HEK293 (cell line): ENCODE measurements at regions not wholly inside any gene's neighbourhood (a gene's known extent, or its start where the extent isn't known, plus 50 kb on each side); places are given as distances from the start of the nearest gene placed in this dataset.
A peak's percentile ranks its signal among the peaks of the same experiment; 100 is the strongest.

ENCODE experiments used
- CTCF ChIA-PET: fragments of 350-600 bp; formaldehyde crosslinking; extraction: SDS; loops from one replicate; lab custom pipeline; 2021; ENCODE audit warnings: antibody characterized with exemption; lab: Yijun Ruan, JAX
- POLR2A ChIA-PET: fragments of 300-600 bp; formaldehyde crosslinking; extraction: SDS; loops from one replicate; lab custom pipeline; 2020; ENCODE audit warnings: antibody characterized with exemption, inconsistent platforms; lab: Yijun Ruan, JAX
- H3K27ac ChIP-seq: fragments of 200-500 bp; sonication (Bioruptor generic); 2 replicates; pipeline ENCODE4 v1.5.1; 2014; ENCODE audit warnings: low read depth, low read length, control low read depth, inconsistent platforms; ENCODE audit errors: extremely low read depth
- H3K36me3 ChIP-seq, 2 experiments: fragments of 200-500 bp in 1 of 2; sonication (Bioruptor generic) in 1 of 2; 1 replicate in 1 of 2; 2 replicates in 1 of 2; pipeline ENCODE4 v1.5.1; 2014 to 2017; ENCODE audit warnings: inconsistent platforms in 2 of 2, low read length in 2 of 2; ENCODE audit not compliant: control insufficient read depth in 2 of 2, insufficient read depth in 1 of 2
- H3K4me1 ChIP-seq: fragments of 200-500 bp; sonication (Bioruptor generic); 2 replicates; pipeline ENCODE4 v1.5.1; 2014; ENCODE audit warnings: mild to moderate bottlenecking, low read length, inconsistent platforms; ENCODE audit not compliant: control insufficient read depth, insufficient read depth
- H3K4me3 ChIP-seq: 2 replicates; pipeline ENCODE4 v1.5.1; 2011; ENCODE audit warnings: low read depth, mild to moderate bottlenecking, control low read depth, low read length, moderate library complexity
- H3K9me3 ChIP-seq: fragments of 200-500 bp; sonication (Bioruptor generic); 2 replicates; pipeline ENCODE4 v1.5.1; 2014; ENCODE audit warnings: low read depth, low read length, inconsistent platforms; ENCODE audit not compliant: control insufficient read depth, insufficient read depth
- EGR2 ChIP-seq: fragments of 450-650 bp; formaldehyde crosslinking; IDR thresholded peaks from 2 replicates; pipeline ENCODE4 v1.5.1; 2016; ENCODE audit warnings: low read depth, missing biosample characterization, missing genetic modification characterization
- ZBTB44 ChIP-seq: fragments of 450-650 bp; IDR thresholded peaks from 2 replicates; pipeline ENCODE4 v1.5.1; 2018; ENCODE audit warnings: missing biosample characterization, mild to moderate bottlenecking, missing genetic modification characterization
- ZFHX2 ChIP-seq: fragments of 450-650 bp; formaldehyde crosslinking; conservative IDR thresholded peaks from 2 replicates; pipeline ENCODE4 v1.5.1; 2016; ENCODE audit warnings: missing biosample characterization, missing genetic modification characterization
- ZNF146 ChIP-seq: fragments of 450-650 bp; formaldehyde crosslinking; IDR thresholded peaks from 2 replicates; pipeline ENCODE4 v1.5.1; 2016; ENCODE audit warnings: missing biosample characterization, missing genetic modification characterization
- ZNF148 ChIP-seq: fragments of 450-650 bp; formaldehyde crosslinking; IDR thresholded peaks from 2 replicates; pipeline ENCODE4 v1.5.0; 2017; ENCODE audit warnings: missing biosample characterization, missing genetic modification characterization, borderline replicate concordance
- ZNF23 ChIP-seq: fragments of 450-650 bp; formaldehyde crosslinking; IDR thresholded peaks from 2 replicates; pipeline ENCODE4 v1.5.1; 2016; ENCODE audit warnings: missing biosample characterization, missing genetic modification characterization, borderline replicate concordance
- ZNF324 ChIP-seq: fragments of 450-650 bp; formaldehyde crosslinking; IDR thresholded peaks from 2 replicates; pipeline ENCODE4 v1.5.1; 2016; ENCODE audit warnings: missing biosample characterization, missing genetic modification characterization
- ZNF335 ChIP-seq: fragments of 450-650 bp; formaldehyde crosslinking; conservative IDR thresholded peaks from 2 replicates; pipeline ENCODE4 v1.5.1; 2016; ENCODE audit warnings: missing biosample characterization, missing genetic modification characterization
- ZNF366 ChIP-seq: fragments of 450-650 bp; formaldehyde crosslinking; conservative IDR thresholded peaks from 2 replicates; pipeline ENCODE4 v1.5.1; 2016; ENCODE audit warnings: missing biosample characterization, missing genetic modification characterization
- ZNF426 ChIP-seq: fragments of 450-650 bp; formaldehyde crosslinking; IDR thresholded peaks from 2 replicates; pipeline ENCODE4 v1.5.1; 2017; ENCODE audit warnings: missing biosample characterization, missing genetic modification characterization, mild to moderate bottlenecking, inconsistent platforms, moderate library complexity
- ZNF514 ChIP-seq: fragments of 450-650 bp; formaldehyde crosslinking; IDR thresholded peaks from 2 replicates; pipeline ENCODE4 v1.5.1; 2016; ENCODE audit warnings: missing biosample characterization, missing genetic modification characterization
- ZNF518A ChIP-seq: fragments of 450-650 bp; formaldehyde crosslinking; conservative IDR thresholded peaks from 2 replicates; pipeline ENCODE4 v1.5.1; 2016; ENCODE audit warnings: low read depth, missing biosample characterization, missing genetic modification characterization
- ZNF561 ChIP-seq: fragments of 450-650 bp; IDR thresholded peaks from 2 replicates; pipeline ENCODE4 v1.5.1; 2018; ENCODE audit warnings: missing biosample characterization, missing genetic modification characterization, borderline replicate concordance
- ZNF580 ChIP-seq: fragments of 450-650 bp; formaldehyde crosslinking; IDR thresholded peaks from 2 replicates; pipeline ENCODE4 v1.5.1; 2016; ENCODE audit warnings: missing biosample characterization, missing genetic modification characterization
- ZNF596 ChIP-seq: fragments of 450-650 bp; IDR thresholded peaks from 2 replicates; pipeline ENCODE4 v1.5.0; 2018; ENCODE audit warnings: missing biosample characterization, mild to moderate bottlenecking, missing genetic modification characterization, moderate library complexity
- ZNF621 ChIP-seq: fragments of 450-650 bp; formaldehyde crosslinking; IDR thresholded peaks from 2 replicates; pipeline ENCODE4 v1.5.1; 2017; ENCODE audit warnings: missing biosample characterization, missing genetic modification characterization
- ZNF785 ChIP-seq: fragments of 450-650 bp; formaldehyde crosslinking; IDR thresholded peaks from 2 replicates; pipeline ENCODE4 v1.5.1; 2016; ENCODE audit warnings: missing biosample characterization, missing genetic modification characterization
- ZSCAN16 ChIP-seq: fragments of 450-650 bp; formaldehyde crosslinking; IDR thresholded peaks from 2 replicates; pipeline ENCODE4 v1.5.1; 2016; ENCODE audit warnings: missing biosample characterization, missing genetic modification characterization
- TF ChIP-seq, protein P1 (sequence below): fragments of 450-650 bp; formaldehyde crosslinking; IDR thresholded peaks from 2 replicates; pipeline ENCODE4 v1.5.1; 2016; ENCODE audit warnings: missing biosample characterization, missing genetic modification characterization, low read depth
- TF ChIP-seq, protein P2 (sequence below): fragments of 450-650 bp; IDR thresholded peaks from 2 replicates; pipeline ENCODE4 v1.5.1; 2018; ENCODE audit warnings: missing biosample characterization, missing genetic modification characterization

DNA sequence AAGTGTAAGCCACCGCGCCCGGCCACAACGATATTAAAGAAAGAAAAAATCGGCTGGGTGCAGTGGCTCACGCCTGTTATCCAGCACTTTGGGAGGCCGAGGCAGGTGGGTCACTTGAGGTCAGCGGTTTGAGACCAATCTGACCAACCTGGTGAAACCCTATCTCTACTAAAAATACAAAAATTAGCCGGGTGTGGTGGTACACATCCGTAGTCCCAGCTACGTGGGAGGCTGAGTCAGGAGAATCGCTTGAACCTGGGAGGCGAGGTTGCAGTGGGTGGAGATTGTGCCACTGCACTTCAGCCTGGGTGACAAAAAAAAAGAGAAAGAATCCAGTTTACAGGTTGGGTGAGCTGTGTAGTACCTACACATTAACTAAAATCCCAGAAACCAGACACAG is 99.9 kb upstream of the CACNA1A start:
- Histone ChIP-seq H3K36me3 (no peaks in the 10 kb centered on the region), H3K4me1 (no peaks in the 10 kb centered on the region), H3K4me3 (no peak overlapping the region), H3K27ac (no peak overlapping the region)
- CTCF ChIA-PET = interaction anchor here (0.7 to 2.3 kb wide), 6 partner anchors 16 to 256 kb away, joined by 3 to 7 read pairs (median 4); no protein-coding TSS in a partner anchor
- TF ChIP-seq EGR2 (tag by site-specific recombination) (peak; percentile 73), ZFHX2 (tag by site-specific recombination) (peak; percentile 59), ZNF580 (no peak), ZNF785 (tag by site-specific recombination) (no peak), ZNF148 (tag by site-specific recombination) (no peak), ZNF23 (no peak)
- TF ChIP-seq, all 188 proteins: peak for 2
- no peaks in the 10 kb centered on the region for H3K9me3 ChIP-seq
- POLR2A ChIA-PET = interaction anchor here (0.6 kb wide), 1 partner anchor 517 kb away, joined by 3 read pairs; no protein-coding TSS in a partner anchor

GRCh38 chr19:13604902-13605586 is 98.8 kb upstream of the CACNA1A start:
- CTCF ChIA-PET = interaction anchor here (0.7 to 1.4 kb wide), 4 partner anchors 15 to 257 kb away, joined by 3 to 7 read pairs (median 3); no protein-coding TSS in a partner anchor
- Histone ChIP-seq H3K4me1 (no peaks in the 10 kb centered on the region), H3K9me3 (no peaks in the 10 kb centered on the region), H3K36me3 (no peaks in the 10 kb centered on the region), H3K4me3 (no peak overlapping the region), H3K27ac (no peak overlapping the region)
- POLR2A ChIA-PET = interaction anchor here (0.6 kb wide), 1 partner anchor 257 kb away, joined by 3 read pairs; no protein-coding TSS in a partner anchor
- no peak for TF ChIP-seq ZNF621 (tag by site-specific recombination)
- no peak for TF ChIP-seq ZNF324
- TF ChIP-seq ZBTB44 = no peak
- TF ChIP-seq, protein P1, sequence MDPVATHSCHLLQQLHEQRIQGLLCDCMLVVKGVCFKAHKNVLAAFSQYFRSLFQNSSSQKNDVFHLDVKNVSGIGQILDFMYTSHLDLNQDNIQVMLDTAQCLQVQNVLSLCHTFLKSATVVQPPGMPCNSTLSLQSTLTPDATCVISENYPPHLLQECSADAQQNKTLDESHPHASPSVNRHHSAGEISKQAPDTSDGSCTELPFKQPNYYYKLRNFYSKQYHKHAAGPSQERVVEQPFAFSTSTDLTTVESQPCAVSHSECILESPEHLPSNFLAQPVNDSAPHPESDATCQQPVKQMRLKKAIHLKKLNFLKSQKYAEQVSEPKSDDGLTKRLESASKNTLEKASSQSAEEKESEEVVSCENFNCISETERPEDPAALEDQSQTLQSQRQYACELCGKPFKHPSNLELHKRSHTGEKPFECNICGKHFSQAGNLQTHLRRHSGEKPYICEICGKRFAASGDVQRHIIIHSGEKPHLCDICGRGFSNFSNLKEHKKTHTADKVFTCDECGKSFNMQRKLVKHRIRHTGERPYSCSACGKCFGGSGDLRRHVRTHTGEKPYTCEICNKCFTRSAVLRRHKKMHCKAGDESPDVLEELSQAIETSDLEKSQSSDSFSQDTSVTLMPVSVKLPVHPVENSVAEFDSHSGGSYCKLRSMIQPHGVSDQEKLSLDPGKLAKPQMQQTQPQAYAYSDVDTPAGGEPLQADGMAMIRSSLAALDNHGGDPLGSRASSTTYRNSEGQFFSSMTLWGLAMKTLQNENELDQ (tag by site-specific recombination) = no peak
- no peak for TF ChIP-seq ZNF335 (tag by site-specific recombination)
- 0 out of 2 replicates have a peak, but pooled peaks have one; percentile 1 for TF ChIP-seq ZNF596 (tag by site-specific recombination)
- TF ChIP-seq ZNF426 (tag by site-specific recombination) = no peak
- TF ChIP-seq EGR2 (tag by site-specific recombination) = peak; percentile 82
- no peak for TF ChIP-seq ZNF146
- TF ChIP-seq ZNF561 (tag by site-specific recombination) = no peak
- no peak for TF ChIP-seq ZSCAN16 (tag by site-specific recombination)
- TF ChIP-seq, protein P2, sequence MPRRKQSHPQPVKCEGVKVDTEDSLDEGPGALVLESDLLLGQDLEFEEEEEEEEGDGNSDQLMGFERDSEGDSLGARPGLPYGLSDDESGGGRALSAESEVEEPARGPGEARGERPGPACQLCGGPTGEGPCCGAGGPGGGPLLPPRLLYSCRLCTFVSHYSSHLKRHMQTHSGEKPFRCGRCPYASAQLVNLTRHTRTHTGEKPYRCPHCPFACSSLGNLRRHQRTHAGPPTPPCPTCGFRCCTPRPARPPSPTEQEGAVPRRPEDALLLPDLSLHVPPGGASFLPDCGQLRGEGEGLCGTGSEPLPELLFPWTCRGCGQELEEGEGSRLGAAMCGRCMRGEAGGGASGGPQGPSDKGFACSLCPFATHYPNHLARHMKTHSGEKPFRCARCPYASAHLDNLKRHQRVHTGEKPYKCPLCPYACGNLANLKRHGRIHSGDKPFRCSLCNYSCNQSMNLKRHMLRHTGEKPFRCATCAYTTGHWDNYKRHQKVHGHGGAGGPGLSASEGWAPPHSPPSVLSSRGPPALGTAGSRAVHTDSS (tag by site-specific recombination) = no peak
- no peak for TF ChIP-seq ZNF514 (tag by site-specific recombination)
- peak; percentile 97 for TF ChIP-seq ZNF366 (tag by site-specific recombination)
- TF ChIP-seq ZNF518A (tag by site-specific recombination) = no peak
